Muscle of leg (tissue), 3 donors: ENCODE measurements at regions not wholly inside any gene's neighbourhood (a gene's known extent, or its start where the extent isn't known, plus 50 kb on each side); places are given as distances from the start of the nearest gene placed in this dataset.
A peak's percentile ranks its signal among the peaks of the same experiment; 100 is the strongest.

Experiments used
- DNase-seq: peaks from one replicate; pipeline ENCODE4 v3.0.0; 2013
- H3K27ac ChIP-seq: one replicate; pipeline ENCODE4 v1.5.1; 2013; ENCODE audit warnings: mild to moderate bottlenecking, low read length, control low read depth
- H3K27me3 ChIP-seq: one replicate; pipeline ENCODE4 v1.6.1; 2013; ENCODE audit warnings: low read length; ENCODE audit not compliant: control insufficient read depth, insufficient read depth
- H3K36me3 ChIP-seq: one replicate; pipeline ENCODE4 v1.6.1; 2013; ENCODE audit warnings: low read length; ENCODE audit not compliant: control insufficient read depth, insufficient read depth
- H3K4me1 ChIP-seq: one replicate; pipeline ENCODE4 v1.6.1; 2013; ENCODE audit warnings: low read length; ENCODE audit not compliant: control insufficient read depth, insufficient read depth
- H3K4me3 ChIP-seq: one replicate; pipeline ENCODE4 v1.5.1; 2013; ENCODE audit warnings: low read length, control low read depth
- H3K9me3 ChIP-seq: replicated peaks from 2 replicates; pipeline ENCODE4 v1.6.1; 2013; ENCODE audit warnings: low read depth, low read length; ENCODE audit not compliant: control insufficient read depth
- WGBS: methylation state at CpG from one replicate; pipeline ENCODE4 v1.1.5; 2013; ENCODE audit warnings: missing lambda C conversion rate; ENCODE audit not compliant: insufficient coverage; 5-methylcytosine and 5-hydroxymethylcytosine counted together

- no peaks in the 10 kb centered on the region for H3K36me3 ChIP-seq
Observed at GRCh38 chr7:31398815-31399214, 58.3 kb upstream of the NEUROD6 start.

GRCh38 chr7:31407178-31407676 is 66.7 kb upstream of the NEUROD6 start:
- no peak for DNase-seq
- H3K27me3 ChIP-seq = no peaks in the 10 kb centered on the region
- H3K4me3 ChIP-seq = no peak overlapping the region
- H3K9me3 ChIP-seq = no peaks in the 10 kb centered on the region
- WGBS = no CpG with 5 or more reads among the region's 2 CpGs
- no peak overlapping the region for H3K27ac ChIP-seq
- no peaks in the 10 kb centered on the region for H3K4me1 ChIP-seq
- H3K36me3 ChIP-seq = no peaks in the 10 kb centered on the region

More at GRCh38 chr7:31398815-31399214, 58.3 kb upstream of the NEUROD6 start:
- DNase-seq = no peak
- Histone ChIP-seq H3K27me3 (no peaks in the 10 kb centered on the region), H3K9me3 (no peaks in the 10 kb centered on the region), H3K4me1 (no peaks in the 10 kb centered on the region), H3K4me3 (no peak overlapping the region), H3K27ac (no peak overlapping the region)
- 89% methylated on average over 1 of the region's 2 CpGs for WGBS

DNA sequence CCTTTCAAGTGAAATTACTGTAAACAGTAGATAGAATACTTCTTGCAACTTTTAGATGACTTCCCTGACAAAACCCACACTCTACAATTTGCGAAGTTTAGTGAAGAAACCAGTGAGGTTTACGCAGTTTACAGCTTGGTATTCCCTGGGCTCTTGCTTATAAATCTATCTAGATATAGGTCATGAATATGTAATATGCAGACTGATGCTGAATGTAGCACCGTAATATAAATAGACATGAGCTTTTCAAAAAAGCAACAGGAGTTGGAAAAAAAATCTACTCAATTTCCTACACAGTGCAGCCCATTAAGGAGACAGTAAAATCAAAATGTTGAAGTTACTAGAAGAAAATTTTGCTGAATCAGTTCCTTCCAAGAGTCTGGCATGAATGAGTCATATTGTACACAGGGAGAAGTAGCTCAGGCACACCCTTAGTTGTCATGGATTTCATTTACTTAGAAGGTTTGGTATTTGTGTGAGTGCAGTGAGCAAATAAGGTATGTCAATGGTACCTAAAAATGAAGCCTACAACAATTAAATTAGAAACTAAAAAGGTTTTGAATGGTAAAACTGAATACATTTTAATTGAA is 67.7 kb upstream of the NEUROD6 start:
- H3K4me1 ChIP-seq = no peaks in the 10 kb centered on the region
- no peaks in the 10 kb centered on the region for H3K36me3 ChIP-seq
- H3K27me3 ChIP-seq = no peaks in the 10 kb centered on the region
- peak; percentile 64 for DNase-seq
- no peak overlapping the region for H3K4me3 ChIP-seq
- H3K27ac ChIP-seq = no peak overlapping the region
- WGBS = no CpG with 5 or more reads among the region's 3 CpGs
- no peaks in the 10 kb centered on the region for H3K9me3 ChIP-seq

GRCh38 chr7:31410265-31410664 is 69.7 kb upstream of the NEUROD6 start:
- no peak for DNase-seq
- Histone ChIP-seq H3K4me3 (no peak overlapping the region), H3K9me3 (no peaks in the 10 kb centered on the region), H3K4me1 (no peaks in the 10 kb centered on the region), H3K27ac (no peak overlapping the region), H3K27me3 (no peaks in the 10 kb centered on the region), H3K36me3 (no peaks in the 10 kb centered on the region)
- WGBS = no CpG with 5 or more reads among the region's 2 CpGs

- H3K4me3 ChIP-seq = no peak overlapping the region
- H3K27ac ChIP-seq = no peak overlapping the region
- WGBS = no CpG with 5 or more reads among the region's 1 CpG
- H3K9me3 ChIP-seq = no peaks in the 10 kb centered on the region
- no peaks in the 10 kb centered on the region for H3K36me3 ChIP-seq
- no peak for DNase-seq
- H3K4me1 ChIP-seq = no peaks in the 10 kb centered on the region
- no peaks in the 10 kb centered on the region for H3K27me3 ChIP-seq
Observed at GRCh38 chr7:31411416-31411815, 70.9 kb upstream of the NEUROD6 start.

GRCh38 chr7:31413766-31414165 is 73.2 kb upstream of the NEUROD6 start:
- peaks cover 3% of the 10 kb centered on the region for H3K27me3 ChIP-seq
- no peak for DNase-seq
- no peaks in the 10 kb centered on the region for H3K36me3 ChIP-seq
- no peaks in the 10 kb centered on the region for H3K4me1 ChIP-seq
- H3K27ac ChIP-seq = no peak overlapping the region
- 14% methylated on average over 1 of the region's 1 CpG for WGBS
- no peaks in the 10 kb centered on the region for H3K9me3 ChIP-seq
- H3K4me3 ChIP-seq = no peak overlapping the region

DNA sequence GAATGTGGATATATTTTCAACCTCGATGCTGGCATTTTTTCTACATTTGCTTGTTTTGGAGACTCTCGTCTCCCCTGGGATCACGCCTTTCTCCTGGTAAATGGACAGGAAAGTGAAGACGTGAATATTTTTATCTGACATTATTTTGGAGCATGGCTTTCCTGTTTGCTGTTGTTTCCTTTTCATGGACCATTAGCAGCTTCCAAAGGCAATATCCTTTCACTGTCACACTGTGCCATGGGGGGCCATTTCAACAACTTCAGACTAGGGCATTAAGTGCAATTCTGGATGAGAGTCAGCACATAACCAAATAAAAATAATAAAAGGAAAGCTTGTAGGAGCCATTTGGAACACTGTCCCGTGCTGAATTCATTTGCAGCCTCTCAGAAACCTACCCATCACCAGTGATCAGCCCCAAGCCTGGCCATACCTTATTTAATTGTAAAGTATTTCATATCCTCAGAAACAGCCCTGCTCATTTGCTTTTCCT is 75.9 kb upstream of the NEUROD6 start:
- Histone ChIP-seq H3K27ac (no peak overlapping the region), H3K27me3 (peaks cover 3% of the 10 kb centered on the region), H3K9me3 (no peaks in the 10 kb centered on the region), H3K4me3 (no peak overlapping the region), H3K4me1 (no peaks in the 10 kb centered on the region), H3K36me3 (no peaks in the 10 kb centered on the region)
- 90% methylated on average over 2 of the region's 5 CpGs for WGBS
- no peak for DNase-seq

DNA sequence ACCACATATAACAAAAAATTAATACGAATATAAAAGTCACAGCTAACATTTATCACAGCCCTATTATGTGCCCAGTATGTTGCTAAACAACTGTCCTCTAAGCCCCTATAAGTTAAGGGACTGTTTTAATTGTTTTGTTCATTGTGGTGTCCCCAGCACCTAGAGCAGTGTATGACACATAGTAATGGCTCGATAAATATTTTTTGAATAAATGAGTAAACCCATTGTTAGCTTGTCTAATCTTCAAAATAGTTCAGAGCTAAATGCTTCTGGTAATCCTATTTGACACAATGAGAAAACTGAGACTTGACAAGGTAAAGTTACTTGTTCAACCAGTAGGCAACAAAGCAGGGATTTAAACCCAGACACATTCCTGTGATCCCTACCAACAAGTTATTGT is 78.4 kb upstream of the NEUROD6 start:
- Histone ChIP-seq H3K4me1 (no peaks in the 10 kb centered on the region), H3K27ac (no peak overlapping the region), H3K4me3 (no peak overlapping the region), H3K9me3 (no peaks in the 10 kb centered on the region), H3K36me3 (no peaks in the 10 kb centered on the region), H3K27me3 (peaks cover 3% of the 10 kb centered on the region)
- WGBS = no CpG with 5 or more reads among the region's 2 CpGs
- DNase-seq = no peak

DNA sequence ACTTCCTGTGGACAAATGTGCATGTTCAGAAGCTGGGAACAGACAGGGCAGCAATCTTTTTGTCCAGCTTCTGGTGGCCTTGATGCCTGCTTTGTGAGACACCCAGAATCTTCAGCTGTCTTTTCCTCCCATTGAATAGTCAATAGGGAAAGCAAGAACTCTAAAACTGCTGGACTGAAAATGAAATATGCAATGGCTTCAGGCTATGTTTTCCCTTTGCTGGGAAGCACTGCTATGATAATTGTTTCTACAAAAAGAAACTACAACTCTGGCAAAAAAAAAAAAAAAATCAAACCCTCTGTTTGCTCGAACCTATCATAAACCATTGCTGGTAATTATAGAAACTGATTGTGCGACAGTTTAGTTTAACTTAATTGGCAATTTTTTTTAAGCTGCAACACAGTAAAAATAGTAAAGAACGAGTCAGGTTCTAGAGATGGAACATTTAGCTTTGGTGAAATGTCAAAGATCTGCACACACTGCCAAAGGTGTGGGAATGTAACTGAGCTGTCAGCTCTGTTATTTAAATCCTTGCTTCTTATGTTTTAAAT is 79.1 kb upstream of the NEUROD6 start:
- Histone ChIP-seq H3K4me3 (no peak overlapping the region), H3K9me3 (no peaks in the 10 kb centered on the region), H3K27ac (no peak overlapping the region), H3K36me3 (no peaks in the 10 kb centered on the region), H3K4me1 (no peaks in the 10 kb centered on the region), H3K27me3 (peaks cover 3% of the 10 kb centered on the region)
- 83% methylated on average over 1 of the region's 3 CpGs for WGBS
- peak; percentile 11 for DNase-seq

DNA sequence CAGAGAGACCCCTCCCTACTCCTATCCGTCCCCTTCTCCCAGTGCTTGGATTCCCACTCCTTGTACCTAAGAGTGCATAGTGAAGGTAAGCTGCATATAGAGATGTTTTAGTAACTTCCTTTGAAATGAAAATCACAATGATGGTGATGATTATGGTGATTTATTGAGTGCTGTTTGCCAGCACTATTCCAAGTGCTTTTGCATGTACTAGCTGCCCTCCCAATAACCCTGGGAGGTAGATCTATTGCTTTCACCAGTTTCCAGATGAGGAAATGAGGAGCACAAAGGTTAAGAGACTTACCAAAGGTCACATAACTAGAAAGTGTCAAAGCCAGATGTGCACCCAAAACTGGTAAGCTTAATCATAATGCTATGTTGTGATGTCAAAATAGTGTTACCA is 80.4 kb upstream of the NEUROD6 start:
- no CpG with 5 or more reads among the region's 1 CpG for WGBS
- Histone ChIP-seq H3K27me3 (peaks cover 3% of the 10 kb centered on the region), H3K27ac (no peak overlapping the region), H3K4me3 (no peak overlapping the region), H3K36me3 (no peaks in the 10 kb centered on the region), H3K4me1 (no peaks in the 10 kb centered on the region), H3K9me3 (no peaks in the 10 kb centered on the region)
- no peak for DNase-seq
